B cell (primary cell): ENCODE measurements at regions not wholly inside any gene's neighbourhood (a gene's known extent, or its start where the extent isn't known, plus 50 kb on each side); places are given as distances from the start of the nearest gene placed in this dataset.

Source experiments
- ATAC-seq: fragments of 200-7000 bp; cut with Tn5 transposase; one replicate; pipeline ENCODE4 v1.10.0; 2021; ENCODE audit warnings: low read depth, mild to moderate bottlenecking, moderate number of reproducible peaks, moderate library complexity
- CTCF ChIA-PET: fragments of 350-600 bp; sonication (Branson Sonifier 250); formaldehyde crosslinking; loops from one replicate; lab custom pipeline; 2021; ENCODE audit warnings: antibody characterized with exemption, inconsistent platforms; lab: Charles Lee
- POLR2A ChIA-PET: fragments of 350-600 bp; sonication (Branson Sonifier 250); formaldehyde crosslinking; loops from one replicate; lab custom pipeline; 2021; ENCODE audit warnings: antibody characterized with exemption; lab: Charles Lee
- DNase-seq: peaks from one replicate; pipeline ENCODE4 v3.0.0; 2013
- H2AFZ ChIP-seq: 2 replicates; pipeline ENCODE4 v1.6.1; 2012; ENCODE audit warnings: mild to moderate bottlenecking, low read depth, low read length; ENCODE audit not compliant: insufficient read depth, poor library complexity, severe bottlenecking
- H3K27ac ChIP-seq, 2 donors: 1 replicate in 1 of 2; 2 replicates in 1 of 2; pipeline ENCODE4 v1.5.1; 2012 to 2013; ENCODE audit warnings: low read length in 2 of 2, mild to moderate bottlenecking in 2 of 2, moderate library complexity in 1 of 2
- H3K27me3 ChIP-seq, 4 experiments: fragments of 200-600 bp in 1 of 4; sonication (generic) in 1 of 4; replicated peaks in 1 of 4; 1 replicate in 2 of 4; 2 replicates in 2 of 4; pipeline versions ENCODE4 v1.6.1 to v1.7.0; 2013 to 2016; ENCODE audit warnings: low read length in 3 of 4, mild to moderate bottlenecking in 2 of 4, mixed read lengths in 1 of 4, moderate library complexity in 1 of 4; ENCODE audit not compliant: insufficient read depth in 4 of 4, control insufficient read depth in 3 of 4; ENCODE audit errors: control extremely low read depth in 1 of 4
- H3K36me3 ChIP-seq, 2 experiments: replicated peaks in 1 of 2; 1 replicate in 1 of 2; 2 replicates in 1 of 2; pipeline versions ENCODE4 v1.6.1 to v1.7.1; 2013; ENCODE audit warnings: low read length in 1 of 2; ENCODE audit not compliant: insufficient read depth in 2 of 2, control insufficient read depth in 1 of 2; ENCODE audit errors: control extremely low read depth in 1 of 2, extremely low read depth in 1 of 2
- H3K4me1 ChIP-seq, 2 donors: fragments of 200-600 bp in 1 of 2; sonication (generic) in 1 of 2; 1 replicate in 1 of 2; 2 replicates in 1 of 2; pipeline versions ENCODE4 v1.5.1 to v1.6.1; 2013 to 2017; ENCODE audit warnings: low read length in 2 of 2; ENCODE audit not compliant: control insufficient read depth in 2 of 2, insufficient read depth in 2 of 2
- H3K4me2 ChIP-seq: replicated peaks from 2 replicates; pipeline ENCODE3; 2012; ENCODE audit warnings: mild to moderate bottlenecking, low read depth, low read length; ENCODE audit not compliant: poor library complexity, severe bottlenecking
- H3K4me3 ChIP-seq, 5 experiments: fragments of 200-600 bp in 1 of 5; sonication (generic) in 1 of 5; 1 replicate in 3 of 5; 2 replicates in 2 of 5; pipeline versions ENCODE4 v1.5.1 to v1.7.0; 2011 to 2016; ENCODE audit warnings: low read length in 4 of 5, mild to moderate bottlenecking in 4 of 5, low read depth in 2 of 5, control low read depth in 1 of 5, moderate library complexity in 1 of 5; ENCODE audit not compliant: insufficient read depth in 1 of 5; ENCODE audit errors: control extremely low read depth in 1 of 5, extremely low read depth in 1 of 5
- H3K79me2 ChIP-seq: fragments of 200-600 bp; sonication (generic); one replicate; pipeline ENCODE4 v1.6.0; 2016; ENCODE audit warnings: low read length; ENCODE audit not compliant: control insufficient read depth, insufficient read depth
- H3K9ac ChIP-seq: fragments of 200-600 bp; sonication (generic); 2 replicates; pipeline ENCODE4 v1.6.1; 2017; ENCODE audit warnings: mild to moderate bottlenecking, low read length, moderate library complexity
- H3K9me3 ChIP-seq, 3 donors: one replicate each; pipeline versions ENCODE4 v1.6.1 to v1.7.1; 2013; ENCODE audit warnings: low read length in 2 of 3; ENCODE audit not compliant: control insufficient read depth in 2 of 3, insufficient read depth in 1 of 3; ENCODE audit errors: control extremely low read depth in 1 of 3
- H4K20me1 ChIP-seq: 2 replicates; pipeline ENCODE4 v1.6.0; 2012; ENCODE audit warnings: mild to moderate bottlenecking, low read length; ENCODE audit not compliant: insufficient read depth, control insufficient read depth, poor library complexity, severe bottlenecking
- H3K27ac Mint-ChIP-seq: one replicate; pipeline ENCODE4 v1.8.0; 2021; ENCODE audit warnings: mixed read lengths
- H3K27me3 Mint-ChIP-seq: one replicate; pipeline ENCODE4 v1.8.0; 2021; ENCODE audit warnings: mixed read lengths
- H3K4me1 Mint-ChIP-seq: one replicate; pipeline ENCODE4 v1.8.0; 2021; ENCODE audit warnings: mixed read lengths
- H3K4me3 Mint-ChIP-seq: one replicate; pipeline ENCODE4 v1.8.0; 2021; ENCODE audit warnings: mixed read lengths
- H3K9me3 Mint-ChIP-seq: one replicate; pipeline ENCODE4 v1.8.0; 2022; ENCODE audit warnings: mixed read lengths; ENCODE audit not compliant: insufficient read depth
- EZH2 ChIP-seq: IDR thresholded peaks from 2 replicates; pipeline ENCODE4 v1.6.1; 2012; ENCODE audit warnings: borderline replicate concordance, low read depth, mild to moderate bottlenecking, moderate library complexity, low read length; ENCODE audit not compliant: insufficient read depth, poor library complexity, severe bottlenecking
- WGBS: methylation state at CpG from one replicate; pipeline ENCODE4 v1.1.5; 2013; ENCODE audit warnings: missing lambda C conversion rate; ENCODE audit not compliant: insufficient coverage; 5-methylcytosine and 5-hydroxymethylcytosine counted together
- intact Hi-C: fragments of 100-400 bp; cut with micrococcal nuclease; formaldehyde crosslinking; loops from one replicate; pipeline ENCODE4 v1.10.0; 2022
- TF ChIP-seq, protein P1 (sequence below): fragments of 200-600 bp; IDR thresholded peaks from one replicate; pipeline ENCODE4 v1.8.0; 2022; ENCODE audit warnings: antibody characterized with exemption, mild to moderate bottlenecking

DNA sequence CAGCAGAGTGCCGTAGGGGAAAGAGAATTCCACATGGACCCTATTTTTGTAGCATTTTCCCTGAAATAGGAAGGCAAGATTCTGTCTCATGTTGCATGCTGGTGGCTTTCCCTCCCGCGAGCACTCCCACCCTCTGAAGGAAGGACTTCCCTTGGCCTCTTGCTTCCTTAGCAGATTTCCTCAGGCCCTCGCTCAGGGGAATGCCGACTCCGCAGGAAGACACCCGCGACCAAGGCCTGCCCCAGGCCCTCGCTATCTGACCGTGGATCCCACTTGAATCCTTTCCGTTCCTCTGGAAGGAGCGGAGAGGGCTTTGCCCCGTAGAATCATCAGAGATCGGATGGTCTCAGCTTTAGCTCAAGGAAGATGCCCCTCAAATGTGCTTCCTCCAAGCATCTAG, 179.4 kb upstream of the FOXF1 start:
- POLR2A ChIA-PET, result no interaction called here
- TF ChIP-seq EZH2, result no peak
- TF ChIP-seq, protein P1, sequence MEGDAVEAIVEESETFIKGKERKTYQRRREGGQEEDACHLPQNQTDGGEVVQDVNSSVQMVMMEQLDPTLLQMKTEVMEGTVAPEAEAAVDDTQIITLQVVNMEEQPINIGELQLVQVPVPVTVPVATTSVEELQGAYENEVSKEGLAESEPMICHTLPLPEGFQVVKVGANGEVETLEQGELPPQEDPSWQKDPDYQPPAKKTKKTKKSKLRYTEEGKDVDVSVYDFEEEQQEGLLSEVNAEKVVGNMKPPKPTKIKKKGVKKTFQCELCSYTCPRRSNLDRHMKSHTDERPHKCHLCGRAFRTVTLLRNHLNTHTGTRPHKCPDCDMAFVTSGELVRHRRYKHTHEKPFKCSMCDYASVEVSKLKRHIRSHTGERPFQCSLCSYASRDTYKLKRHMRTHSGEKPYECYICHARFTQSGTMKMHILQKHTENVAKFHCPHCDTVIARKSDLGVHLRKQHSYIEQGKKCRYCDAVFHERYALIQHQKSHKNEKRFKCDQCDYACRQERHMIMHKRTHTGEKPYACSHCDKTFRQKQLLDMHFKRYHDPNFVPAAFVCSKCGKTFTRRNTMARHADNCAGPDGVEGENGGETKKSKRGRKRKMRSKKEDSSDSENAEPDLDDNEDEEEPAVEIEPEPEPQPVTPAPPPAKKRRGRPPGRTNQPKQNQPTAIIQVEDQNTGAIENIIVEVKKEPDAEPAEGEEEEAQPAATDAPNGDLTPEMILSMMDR, result no peak
- ATAC-seq, result no peak
- Histone ChIP-seq H4K20me1 (no peaks in the 10 kb centered on the region), H3K27me3 (peaks cover 0 to 9% (median 2%) of the 10 kb centered on the region in 4 experiments), H3K79me2 (no peaks in the 10 kb centered on the region), H3K27ac (no peak overlapping the region), H3K4me1 (no peaks in the 10 kb centered on the region), H2AFZ (no peak overlapping the region), H3K9ac (no peak overlapping the region), H3K4me2 (no peak overlapping the region), H3K9me3 (no peaks in the 10 kb centered on the region), H3K36me3 (no peaks in the 10 kb centered on the region), H3K4me3 (no peak overlapping the region)
- no peak for DNase-seq
- 22% methylated on average over 14 of the region's 14 CpGs for WGBS
- H3K27me3 Mint-ChIP-seq, result peaks cover 34% of the 10 kb centered on the region
- no peaks in the 10 kb centered on the region for H3K9me3 Mint-ChIP-seq
- intact Hi-C loops, result no loop called here
- CTCF ChIA-PET, result no interaction called here
- no peak overlapping the region for H3K27ac Mint-ChIP-seq
- no peak overlapping the region for H3K4me3 Mint-ChIP-seq
- no peaks in the 10 kb centered on the region for H3K4me1 Mint-ChIP-seq

DNA sequence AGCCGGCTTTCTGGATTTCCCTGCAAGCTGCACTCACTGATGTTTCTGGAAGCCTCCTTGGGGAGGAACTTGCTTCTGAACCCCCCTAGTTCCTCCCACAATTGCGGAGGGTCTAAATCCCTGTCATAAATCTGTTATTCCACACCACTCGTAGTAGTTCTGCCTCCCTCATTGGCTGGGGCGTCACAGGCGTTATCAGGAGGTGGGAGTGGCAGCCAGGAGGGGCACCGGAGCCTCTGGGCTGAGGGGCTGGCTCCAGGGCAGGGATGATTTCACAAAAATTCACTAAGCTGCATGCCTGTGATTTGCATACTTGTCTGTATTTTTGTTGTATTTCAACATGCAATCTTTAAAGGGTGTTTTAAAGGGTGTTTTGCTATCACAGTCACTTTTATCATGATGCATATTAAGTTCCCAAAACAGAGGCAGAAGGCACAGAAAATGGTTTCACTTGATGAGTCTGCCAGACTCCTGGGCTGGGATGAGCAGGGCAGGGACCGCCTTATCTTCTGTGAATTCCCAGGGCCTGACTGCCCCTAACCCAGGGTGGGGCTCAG, 176.2 kb upstream of the FOXF1 start:
- Mint-ChIP-seq H3K4me3 (no peak overlapping the region), H3K27me3 (peaks cover 30% of the 10 kb centered on the region), H3K9me3 (no peaks in the 10 kb centered on the region), H3K4me1 (no peaks in the 10 kb centered on the region), H3K27ac (no peak overlapping the region)
- intact Hi-C loops, result no loop called here
- Histone ChIP-seq H3K27me3 (peaks cover 0 to 9% (median 2%) of the 10 kb centered on the region in 4 experiments), H3K4me2 (no peak overlapping the region), H4K20me1 (no peaks in the 10 kb centered on the region), H2AFZ (no peak overlapping the region), H3K36me3 (no peaks in the 10 kb centered on the region), H3K27ac (no peak overlapping the region), H3K79me2 (no peaks in the 10 kb centered on the region), H3K4me3 (no peak overlapping the region), H3K9me3 (peaks cover 0 to 13% (median 0%) of the 10 kb centered on the region in 3 donors), H3K9ac (no peak overlapping the region), H3K4me1 (no peaks in the 10 kb centered on the region)
- ATAC-seq (no peak), DNase-seq (no peak)
- no peak for TF ChIP-seq EZH2
- TF ChIP-seq, protein P1, result no peak
- POLR2A ChIA-PET, result no interaction called here
- 44% methylated on average over 3 of the region's 7 CpGs for WGBS
- CTCF ChIA-PET, result no interaction called here
